ENCODE measurements at regions not wholly inside any gene's neighbourhood (a gene's known extent, or its start where the extent isn't known, plus 50 kb on each side); places are given as distances from the start of the nearest gene placed in this dataset.

GRCh38 chr4:27357283-27357682 is 496.6 kb downstream of the STIM2 start:
- TF ChIP-seq GATA3 (IDR thresholded peaks at IDR 0.05; ENCODE audit: low read depth, low read length) (no peak), GATA2 (IDR thresholded peaks at IDR 0.05; ENCODE audit: low read depth, low read length) (no peak)

All from SH-SY5Y (cell line).